ENCODE measurements at regions not wholly inside any gene's neighbourhood (a gene's known extent, or its start where the extent isn't known, plus 50 kb on each side); places are given as distances from the start of the nearest gene placed in this dataset.

DNA sequence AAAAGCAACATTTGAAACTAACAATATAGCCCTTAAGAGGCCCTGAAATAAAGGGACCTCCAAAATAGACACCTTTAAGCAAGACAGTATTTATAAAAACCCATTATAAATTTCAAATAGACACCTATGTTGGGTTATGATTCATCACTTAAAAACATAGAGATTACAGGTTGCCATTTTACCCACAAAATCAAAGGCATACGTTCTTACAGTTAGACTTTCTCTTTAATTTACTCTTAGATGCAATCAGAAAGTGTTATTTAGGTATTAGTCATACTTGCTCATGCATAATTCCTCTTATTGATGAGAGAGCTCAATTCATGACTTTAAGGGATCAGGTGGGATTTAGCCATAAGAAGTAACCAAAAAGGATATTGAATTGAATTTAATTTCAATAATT is 51.5 kb upstream of the TMEM200A start:
- TF ChIP-seq ZNF589 (CRISPR knock-in tag; conservative IDR thresholded peaks at IDR 0.05) (no peak), JUN (CRISPR knock-in tag; IDR thresholded peaks at IDR 0.05) (no peak), ZNF543 (CRISPR knock-in tag; IDR thresholded peaks at IDR 0.05) (no peak), ZSCAN29 (CRISPR knock-in tag; conservative IDR thresholded peaks at IDR 0.05) (no peak), PHF21A (CRISPR knock-in tag; IDR thresholded peaks at IDR 0.05) (no peak), CHD2 (IDR thresholded peaks at IDR 0.05; ENCODE audit: low read depth, low read length) (no peak), NCOA2 (CRISPR knock-in tag; IDR thresholded peaks at IDR 0.05) (no peak), KDM3A (CRISPR knock-in tag; IDR thresholded peaks at IDR 0.05; ENCODE audit: low read depth) (no peak), POLR2AphosphoS5 (IDR thresholded peaks at IDR 0.05; ENCODE audit: low read depth, low read length) (no peak), ZBTB1 (CRISPR knock-in tag; IDR thresholded peaks at IDR 0.05; ENCODE audit: borderline replicate concordance) (no peak), NFE2 (CRISPR knock-in tag; IDR thresholded peaks at IDR 0.05) (no peak), RAD21 (CRISPR knock-in tag; IDR thresholded peaks at IDR 0.05) (no peak), ZBTB33 (CRISPR knock-in tag; IDR thresholded peaks at IDR 0.05) (no peak)
- TF ChIP-seq, protein P1, sequence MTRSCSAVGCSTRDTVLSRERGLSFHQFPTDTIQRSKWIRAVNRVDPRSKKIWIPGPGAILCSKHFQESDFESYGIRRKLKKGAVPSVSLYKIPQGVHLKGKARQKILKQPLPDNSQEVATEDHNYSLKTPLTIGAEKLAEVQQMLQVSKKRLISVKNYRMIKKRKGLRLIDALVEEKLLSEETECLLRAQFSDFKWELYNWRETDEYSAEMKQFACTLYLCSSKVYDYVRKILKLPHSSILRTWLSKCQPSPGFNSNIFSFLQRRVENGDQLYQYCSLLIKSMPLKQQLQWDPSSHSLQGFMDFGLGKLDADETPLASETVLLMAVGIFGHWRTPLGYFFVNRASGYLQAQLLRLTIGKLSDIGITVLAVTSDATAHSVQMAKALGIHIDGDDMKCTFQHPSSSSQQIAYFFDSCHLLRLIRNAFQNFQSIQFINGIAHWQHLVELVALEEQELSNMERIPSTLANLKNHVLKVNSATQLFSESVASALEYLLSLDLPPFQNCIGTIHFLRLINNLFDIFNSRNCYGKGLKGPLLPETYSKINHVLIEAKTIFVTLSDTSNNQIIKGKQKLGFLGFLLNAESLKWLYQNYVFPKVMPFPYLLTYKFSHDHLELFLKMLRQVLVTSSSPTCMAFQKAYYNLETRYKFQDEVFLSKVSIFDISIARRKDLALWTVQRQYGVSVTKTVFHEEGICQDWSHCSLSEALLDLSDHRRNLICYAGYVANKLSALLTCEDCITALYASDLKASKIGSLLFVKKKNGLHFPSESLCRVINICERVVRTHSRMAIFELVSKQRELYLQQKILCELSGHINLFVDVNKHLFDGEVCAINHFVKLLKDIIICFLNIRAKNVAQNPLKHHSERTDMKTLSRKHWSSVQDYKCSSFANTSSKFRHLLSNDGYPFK (CRISPR knock-in tag; IDR thresholded peaks at IDR 0.05; ENCODE audit: borderline replicate concordance), result no peak

Data from HepG2 (cell line).